ENCODE measurements at regions not wholly inside any gene's neighbourhood (a gene's known extent, or its start where the extent isn't known, plus 50 kb on each side); places are given as distances from the start of the nearest gene placed in this dataset.

DNA sequence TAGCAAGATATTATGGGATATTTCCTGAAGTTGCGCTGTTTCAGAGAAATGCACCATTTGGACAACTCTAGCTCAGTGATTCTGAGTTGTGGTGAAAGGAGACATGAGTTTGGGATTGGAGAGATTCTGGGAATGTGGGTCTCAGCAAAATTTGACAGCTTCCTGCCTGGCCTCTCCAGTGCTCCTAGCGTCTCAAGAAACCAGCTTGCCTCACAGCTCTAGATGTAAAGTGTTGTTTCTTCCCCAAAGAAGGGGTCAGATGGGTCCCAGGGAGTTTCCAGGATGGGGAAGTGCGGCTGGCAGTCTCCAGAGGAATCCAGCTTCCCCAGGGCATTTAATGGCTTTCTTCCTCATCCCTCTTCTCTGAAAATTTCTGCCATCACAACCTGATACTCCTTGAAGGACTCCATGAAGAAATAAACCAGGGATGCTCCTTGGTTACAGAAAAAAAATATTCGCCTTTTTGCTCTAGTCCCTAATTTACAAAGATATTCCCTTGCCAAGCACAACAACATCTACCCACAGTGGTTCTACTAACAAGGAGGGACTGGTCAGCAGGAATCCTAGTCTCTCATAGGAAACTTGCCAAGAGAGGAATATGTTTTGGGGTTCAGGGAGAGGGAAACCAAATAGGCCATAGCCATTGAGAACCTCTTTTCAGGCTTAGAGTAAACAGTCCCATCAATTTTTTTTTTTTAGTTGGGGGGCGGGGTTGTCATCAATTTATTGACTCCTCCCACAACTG, 185.4 kb upstream of the E2F8 start:
- TF ChIP-seq, protein P1, sequence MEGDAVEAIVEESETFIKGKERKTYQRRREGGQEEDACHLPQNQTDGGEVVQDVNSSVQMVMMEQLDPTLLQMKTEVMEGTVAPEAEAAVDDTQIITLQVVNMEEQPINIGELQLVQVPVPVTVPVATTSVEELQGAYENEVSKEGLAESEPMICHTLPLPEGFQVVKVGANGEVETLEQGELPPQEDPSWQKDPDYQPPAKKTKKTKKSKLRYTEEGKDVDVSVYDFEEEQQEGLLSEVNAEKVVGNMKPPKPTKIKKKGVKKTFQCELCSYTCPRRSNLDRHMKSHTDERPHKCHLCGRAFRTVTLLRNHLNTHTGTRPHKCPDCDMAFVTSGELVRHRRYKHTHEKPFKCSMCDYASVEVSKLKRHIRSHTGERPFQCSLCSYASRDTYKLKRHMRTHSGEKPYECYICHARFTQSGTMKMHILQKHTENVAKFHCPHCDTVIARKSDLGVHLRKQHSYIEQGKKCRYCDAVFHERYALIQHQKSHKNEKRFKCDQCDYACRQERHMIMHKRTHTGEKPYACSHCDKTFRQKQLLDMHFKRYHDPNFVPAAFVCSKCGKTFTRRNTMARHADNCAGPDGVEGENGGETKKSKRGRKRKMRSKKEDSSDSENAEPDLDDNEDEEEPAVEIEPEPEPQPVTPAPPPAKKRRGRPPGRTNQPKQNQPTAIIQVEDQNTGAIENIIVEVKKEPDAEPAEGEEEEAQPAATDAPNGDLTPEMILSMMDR (IDR thresholded peaks at IDR 0.05), result no peak
- no peak for TF ChIP-seq POLR2A (IDR thresholded peaks at IDR 0.05)
